Naive thymus-derived CD4-positive, alpha-beta T cell (primary cell): ENCODE measurements at regions not wholly inside any gene's neighbourhood (a gene's known extent, or its start where the extent isn't known, plus 50 kb on each side); places are given as distances from the start of the nearest gene placed in this dataset.

ENCODE experiments used
- ATAC-seq: fragments of 150-1000 bp; cut with Tn5 transposase; 2 replicates; pipeline ENCODE4 v1.10.0; 2021; ENCODE audit warnings: mild to moderate bottlenecking, moderate library complexity
- CTCF ChIA-PET: fragments of 350-600 bp; sonication (Branson Sonifier 250); formaldehyde crosslinking; loops from one replicate; lab custom pipeline; 2021; ENCODE audit warnings: antibody characterized with exemption; lab: Charles Lee
- POLR2A ChIA-PET: fragments of 350-600 bp; sonication (Branson Sonifier 250); formaldehyde crosslinking; loops from one replicate; lab custom pipeline; 2021; ENCODE audit warnings: antibody characterized with exemption, inconsistent platforms; lab: Charles Lee
- DNase-seq, 9 donors: peaks; one replicate each; pipeline versions ENCODE4 v3.0.0 to v3.0.0-alpha.2; 2020 to 2022; ENCODE audit warnings: mixed read lengths in 1 of 9
- H3K27ac ChIP-seq: one replicate; pipeline ENCODE4 v1.7.0; 2013; ENCODE audit warnings: mild to moderate bottlenecking, low read depth, low read length, moderate library complexity
- H3K27me3 ChIP-seq, 2 donors: one replicate each; pipeline ENCODE4 v1.7.0; 2013; ENCODE audit warnings: low read length in 2 of 2, mild to moderate bottlenecking in 2 of 2, moderate library complexity in 2 of 2; ENCODE audit not compliant: control insufficient read depth in 2 of 2, insufficient read depth in 2 of 2
- H3K36me3 ChIP-seq, 3 experiments: 1 replicate in 2 of 3; 2 replicates in 1 of 3; pipeline ENCODE4 v1.7.0; 2013; ENCODE audit warnings: low read length in 3 of 3, mild to moderate bottlenecking in 3 of 3, moderate library complexity in 1 of 3; ENCODE audit not compliant: insufficient read depth in 3 of 3, control insufficient read depth in 2 of 3
- H3K4me1 ChIP-seq, 2 donors: one replicate each; pipeline ENCODE4 v1.7.0; 2013; ENCODE audit warnings: low read length in 2 of 2, mild to moderate bottlenecking in 2 of 2, moderate library complexity in 1 of 2; ENCODE audit not compliant: control insufficient read depth in 2 of 2, insufficient read depth in 2 of 2
- H3K4me3 ChIP-seq: 2 replicates; pipeline ENCODE4 v1.7.0; 2013; ENCODE audit warnings: mild to moderate bottlenecking, low read length
- H3K9me3 ChIP-seq, 3 experiments: 1 replicate in 2 of 3; 2 replicates in 1 of 3; pipeline ENCODE4 v1.7.0; 2013; ENCODE audit warnings: low read length in 3 of 3; ENCODE audit not compliant: control insufficient read depth in 2 of 3
- H3K27ac Mint-ChIP-seq, 9 donors: one replicate each; pipeline ENCODE4 v1.8.0; 2020 to 2022; ENCODE audit warnings: mixed read lengths in 9 of 9, mild to moderate bottlenecking in 8 of 9, moderate library complexity in 5 of 9, inconsistent platforms in 2 of 9
- H3K27me3 Mint-ChIP-seq, 5 donors: one replicate each; pipeline ENCODE4 v1.8.0; 2021 to 2022; ENCODE audit warnings: mixed read lengths in 5 of 5, mild to moderate bottlenecking in 1 of 5
- H3K36me3 Mint-ChIP-seq, 5 donors: one replicate each; pipeline ENCODE4 v1.8.0; 2020 to 2022; ENCODE audit warnings: mixed read lengths in 5 of 5, mild to moderate bottlenecking in 3 of 5, inconsistent platforms in 1 of 5
- H3K4me1 Mint-ChIP-seq, 7 donors: one replicate each; pipeline ENCODE4 v1.8.0; 2020 to 2022; ENCODE audit warnings: mixed read lengths in 7 of 7, mild to moderate bottlenecking in 3 of 7, inconsistent platforms in 1 of 7
- H3K4me3 Mint-ChIP-seq, 10 donors: one replicate each; pipeline ENCODE4 v1.8.0; 2020 to 2022; ENCODE audit warnings: mild to moderate bottlenecking in 10 of 10, mixed read lengths in 10 of 10, moderate library complexity in 6 of 10, inconsistent platforms in 2 of 10
- H3K9me3 Mint-ChIP-seq, 11 donors: one replicate each; pipeline ENCODE4 v1.8.0; 2020 to 2022; ENCODE audit warnings: mixed read lengths in 11 of 11, mild to moderate bottlenecking in 4 of 11, inconsistent platforms in 1 of 11, moderate library complexity in 1 of 11
- intact Hi-C, 2 donors: fragments of 100-400 bp; cut with micrococcal nuclease; formaldehyde crosslinking; loops; one replicate each; pipeline ENCODE4 v1.15.1; 2023

GRCh38 chr3:144564011-144564410 lies 592.4 kb downstream of the DIPK2A start:
- POLR2A ChIA-PET: no interaction called here
- Mint-ChIP-seq H3K4me3 (no peak overlapping the region), H3K36me3 (no peaks in the 10 kb centered on the region), H3K9me3 (peaks cover 0 to 7% (median 2%) of the 10 kb centered on the region in 11 donors), H3K27me3 (peaks cover 0 to 10% (median 5%) of the 10 kb centered on the region in 5 donors), H3K27ac (no peak overlapping the region), H3K4me1 (peaks cover 0 to 3% (median 0%) of the 10 kb centered on the region in 7 donors)
- H3K27ac ChIP-seq: no peak overlapping the region
- no peaks in the 10 kb centered on the region for H3K4me1 ChIP-seq
- CTCF ChIA-PET: no interaction called here
- H3K9me3 ChIP-seq: no peaks in the 10 kb centered on the region
- H3K4me3 ChIP-seq: no peak overlapping the region
- intact Hi-C loops: no loop called here
- no peak for ATAC-seq
- DNase-seq: no peak
- no peaks in the 10 kb centered on the region for H3K27me3 ChIP-seq
- H3K36me3 ChIP-seq: no peaks in the 10 kb centered on the region

GRCh38 chr3:144566320-144566719 lies 594.7 kb downstream of the DIPK2A start:
- CTCF ChIA-PET: no interaction called here
- intact Hi-C loops: no loop called here

GRCh38 chr3:144569651-144570050 lies 598.0 kb downstream of the DIPK2A start:
- Histone ChIP-seq H3K4me3 (no peak overlapping the region), H3K9me3 (no peaks in the 10 kb centered on the region), H3K36me3 (no peaks in the 10 kb centered on the region), H3K27ac (no peak overlapping the region), H3K4me1 (no peaks in the 10 kb centered on the region), H3K27me3 (no peaks in the 10 kb centered on the region)
- intact Hi-C loops: no loop called here
- ChIA-PET POLR2A (no interaction called here), CTCF (no interaction called here)
- peaks cover 0 to 7% (median 0%) of the 10 kb centered on the region in 11 donors for H3K9me3 Mint-ChIP-seq
- ATAC-seq (no peak), DNase-seq (no peak)
- H3K27me3 Mint-ChIP-seq: no peaks in the 10 kb centered on the region
- H3K36me3 Mint-ChIP-seq: no peaks in the 10 kb centered on the region
- no peak overlapping the region for H3K27ac Mint-ChIP-seq
- H3K4me1 Mint-ChIP-seq: no peaks in the 10 kb centered on the region
- no peak overlapping the region for H3K4me3 Mint-ChIP-seq

More at GRCh38 chr3:144566320-144566719, 594.7 kb downstream of the DIPK2A start:
- H3K27ac Mint-ChIP-seq: no peak overlapping the region
- no peak overlapping the region for H3K4me3 Mint-ChIP-seq
- no peaks in the 10 kb centered on the region for H3K9me3 ChIP-seq
- H3K4me3 ChIP-seq: no peak overlapping the region
- H3K4me1 ChIP-seq: no peaks in the 10 kb centered on the region
- no peaks in the 10 kb centered on the region for H3K36me3 Mint-ChIP-seq
- no peak for DNase-seq
- peaks cover 0 to 7% (median 0%) of the 10 kb centered on the region in 11 donors for H3K9me3 Mint-ChIP-seq
- no peaks in the 10 kb centered on the region for H3K27me3 Mint-ChIP-seq
- no peak overlapping the region for H3K27ac ChIP-seq
- POLR2A ChIA-PET: no interaction called here
- no peaks in the 10 kb centered on the region for H3K27me3 ChIP-seq
- H3K4me1 Mint-ChIP-seq: no peaks in the 10 kb centered on the region
- no peaks in the 10 kb centered on the region for H3K36me3 ChIP-seq
- ATAC-seq: no peak

- H3K27me3 ChIP-seq: no peaks in the 10 kb centered on the region
- Mint-ChIP-seq H3K4me1 (no peaks in the 10 kb centered on the region), H3K27ac (no peak overlapping the region), H3K4me3 (no peak overlapping the region), H3K27me3 (peaks cover 0 to 5% (median 0%) of the 10 kb centered on the region in 5 donors), H3K36me3 (no peaks in the 10 kb centered on the region), H3K9me3 (peaks cover 0 to 5% (median 0%) of the 10 kb centered on the region in 11 donors)
- H3K9me3 ChIP-seq: no peaks in the 10 kb centered on the region
- H3K36me3 ChIP-seq: no peaks in the 10 kb centered on the region
- intact Hi-C loops: no loop called here
- H3K4me1 ChIP-seq: no peaks in the 10 kb centered on the region
- no peak for DNase-seq
- no peak overlapping the region for H3K4me3 ChIP-seq
- ChIA-PET CTCF (no interaction called here), POLR2A (no interaction called here)
- no peak overlapping the region for H3K27ac ChIP-seq
- ATAC-seq: no peak
Observed at GRCh38 chr3:144583871-144584270, 612.2 kb downstream of the DIPK2A start.

- ChIA-PET CTCF (no interaction called here), POLR2A (no interaction called here)
- H3K27ac Mint-ChIP-seq: no peak overlapping the region
- intact Hi-C loops: no loop called here
- Histone ChIP-seq H3K36me3 (no peaks in the 10 kb centered on the region), H3K27ac (no peak overlapping the region), H3K4me3 (no peak overlapping the region), H3K9me3 (no peaks in the 10 kb centered on the region), H3K4me1 (no peaks in the 10 kb centered on the region), H3K27me3 (no peaks in the 10 kb centered on the region)
- no peak overlapping the region for H3K4me3 Mint-ChIP-seq
- no peaks in the 10 kb centered on the region for H3K36me3 Mint-ChIP-seq
- DNase-seq (no peak), ATAC-seq (no peak)
- no peaks in the 10 kb centered on the region for H3K4me1 Mint-ChIP-seq
- peaks cover 0 to 5% (median 0%) of the 10 kb centered on the region in 11 donors for H3K9me3 Mint-ChIP-seq
- peaks cover 0 to 5% (median 0%) of the 10 kb centered on the region in 5 donors for H3K27me3 Mint-ChIP-seq
Observed at GRCh38 chr3:144585408-144585807, 613.8 kb downstream of the DIPK2A start.

GRCh38 chr3:144585953-144586352 lies 614.3 kb downstream of the DIPK2A start:
- H3K27ac ChIP-seq: no peak overlapping the region
- POLR2A ChIA-PET: no interaction called here
- H3K4me3 Mint-ChIP-seq: no peak overlapping the region
- H3K27me3 ChIP-seq: no peaks in the 10 kb centered on the region
- H3K4me1 ChIP-seq: no peaks in the 10 kb centered on the region
- DNase-seq (no peak), ATAC-seq (no peak)
- H3K9me3 Mint-ChIP-seq: peaks cover 0 to 5% (median 0%) of the 10 kb centered on the region in 11 donors
- intact Hi-C loops: no loop called here
- H3K4me1 Mint-ChIP-seq: no peaks in the 10 kb centered on the region
- CTCF ChIA-PET: no interaction called here
- H3K27me3 Mint-ChIP-seq: peaks cover 0 to 5% (median 0%) of the 10 kb centered on the region in 5 donors
- H3K4me3 ChIP-seq: no peak overlapping the region
- no peaks in the 10 kb centered on the region for H3K36me3 ChIP-seq
- no peaks in the 10 kb centered on the region for H3K9me3 ChIP-seq
- H3K36me3 Mint-ChIP-seq: no peaks in the 10 kb centered on the region
- H3K27ac Mint-ChIP-seq: no peak overlapping the region

GRCh38 chr3:144586382-144586781 lies 614.8 kb downstream of the DIPK2A start:
- no peak overlapping the region for H3K4me3 Mint-ChIP-seq
- CTCF ChIA-PET: no interaction called here

More at GRCh38 chr3:144586382-144586781, 614.8 kb downstream of the DIPK2A start:
- H3K36me3 Mint-ChIP-seq: no peaks in the 10 kb centered on the region
- H3K27me3 Mint-ChIP-seq: peaks cover 0 to 5% (median 0%) of the 10 kb centered on the region in 5 donors
- DNase-seq (no peak), ATAC-seq (no peak)
- H3K4me1 ChIP-seq: no peaks in the 10 kb centered on the region
- no peak overlapping the region for H3K27ac Mint-ChIP-seq
- H3K27ac ChIP-seq: no peak overlapping the region
- H3K36me3 ChIP-seq: no peaks in the 10 kb centered on the region
- no peaks in the 10 kb centered on the region for H3K4me1 Mint-ChIP-seq
- no peak overlapping the region for H3K4me3 ChIP-seq
- intact Hi-C loops: no loop called here
- H3K9me3 Mint-ChIP-seq: peaks cover 0 to 5% (median 0%) of the 10 kb centered on the region in 11 donors
- H3K9me3 ChIP-seq: no peaks in the 10 kb centered on the region
- POLR2A ChIA-PET: no interaction called here
- H3K27me3 ChIP-seq: no peaks in the 10 kb centered on the region
